BLaER1 treated with 17β-estradiol and CSF1 and Interleukin-3, amounts not matched to agents 10 nM and 100 nM (cell line): ENCODE measurements at regions not wholly inside any gene's neighbourhood (a gene's known extent, or its start where the extent isn't known, plus 50 kb on each side); places are given as distances from the start of the nearest gene placed in this dataset.

Source experiments
- H3K27ac ChIP-seq, 11 experiments: shearing (Covaris generic); formaldehyde crosslinking; 2 replicates each; pipeline ENCODE4 v1.8.1; 2022
- H3K27me3 ChIP-seq, 11 experiments: shearing (Covaris generic); formaldehyde crosslinking; 2 replicates each; pipeline ENCODE4 v1.8.1; 2022
- H3K36me3 ChIP-seq, 11 experiments: shearing (Covaris generic); formaldehyde crosslinking; 2 replicates each; pipeline ENCODE4 v1.8.1; 2022
- H3K4me1 ChIP-seq, 10 experiments: shearing (Covaris generic); formaldehyde crosslinking; 2 replicates each; pipeline ENCODE4 v1.8.1; 2022
- H3K4me2 ChIP-seq, 11 experiments: shearing (Covaris generic); formaldehyde crosslinking; 2 replicates each; pipeline ENCODE4 v1.8.1; 2022
- H3K4me3 ChIP-seq, 10 experiments: shearing (Covaris generic); formaldehyde crosslinking; 2 replicates each; pipeline ENCODE4 v1.8.1; 2022
- H3K9ac ChIP-seq, 11 experiments: shearing (Covaris generic); formaldehyde crosslinking; 2 replicates each; pipeline ENCODE4 v1.8.1; 2022
- H3K9me3 ChIP-seq, 11 experiments: shearing (Covaris generic); formaldehyde crosslinking; replicated peaks in 1 of 11; 2 replicates each; pipeline ENCODE4 v1.8.1; 2022
- H4K20me1 ChIP-seq, 11 experiments: shearing (Covaris generic); formaldehyde crosslinking; 2 replicates each; pipeline ENCODE4 v1.8.1; 2022
- Cebpa-rat ChIP-seq, 11 experiments: shearing (Covaris generic); IDR thresholded peaks; 2 replicates each; pipeline ENCODE4 v1.8.1; 2022

- Histone ChIP-seq H3K4me1 (peaks cover 10 to 19% (median 14%) of the 10 kb centered on the region in 10 experiments; a peak in 17 of 20 replicates), H4K20me1 (0 out of 22 replicates have a peak, but pooled peaks cover 0 to 3% (median 0%) of the 10 kb centered on the region in 11 experiments), H3K4me3 (no peak overlapping the region), H3K9me3 (no peaks in the 10 kb centered on the region), H3K4me2 (peak overlapping the region in 2 of 11 experiments; percentile 8 to 10; a peak in 1 of 22 replicates), H3K27ac (no peak overlapping the region), H3K36me3 (no peaks in the 10 kb centered on the region), H3K27me3 (no peaks in the 10 kb centered on the region), H3K9ac (no peak overlapping the region)
- no peak for TF ChIP-seq Cebpa-rat (IDR thresholded peaks at IDR 0.05)
Observed at GRCh38 chr13:40149611-40150274, 494.3 kb downstream of the COG6 start.

- no peak for TF ChIP-seq Cebpa-rat (IDR thresholded peaks at IDR 0.05)
- H3K27ac ChIP-seq, result no peak overlapping the region
- H3K27me3 ChIP-seq, result no peaks in the 10 kb centered on the region
- no peak overlapping the region for H3K9ac ChIP-seq
- no peak overlapping the region for H3K4me2 ChIP-seq
- no peaks in the 10 kb centered on the region for H3K9me3 ChIP-seq
- H4K20me1 ChIP-seq, result 0 out of 22 replicates have a peak, but pooled peaks cover 0 to under 1% (median 0%) of the 10 kb centered on the region in 11 experiments
- H3K36me3 ChIP-seq, result no peaks in the 10 kb centered on the region
- H3K4me1 ChIP-seq, result peaks cover 4 to 16% (median 6%) of the 10 kb centered on the region in 10 experiments; a peak in 17 of 20 replicates
- no peak overlapping the region for H3K4me3 ChIP-seq
Observed at GRCh38 chr13:40151673-40152072, 496.2 kb downstream of the COG6 start.

GRCh38 chr13:40152145-40152544, 496.7 kb downstream of the COG6 start:
- H3K27me3 ChIP-seq, result no peaks in the 10 kb centered on the region
- H3K4me3 ChIP-seq, result no peak overlapping the region
- H3K9me3 ChIP-seq, result no peaks in the 10 kb centered on the region
- no peak overlapping the region for H3K4me2 ChIP-seq
- no peaks in the 10 kb centered on the region for H3K36me3 ChIP-seq
- no peak overlapping the region for H3K27ac ChIP-seq
- H3K9ac ChIP-seq, result no peak overlapping the region
- peaks cover 0 to 11% (median 1%) of the 10 kb centered on the region in 10 experiments; a peak in 12 of 20 replicates for H3K4me1 ChIP-seq
- H4K20me1 ChIP-seq, result no peaks in the 10 kb centered on the region
- TF ChIP-seq Cebpa-rat (IDR thresholded peaks at IDR 0.05), result no peak

- no peak overlapping the region for H3K4me3 ChIP-seq
- no peak overlapping the region for H3K4me2 ChIP-seq
- no peaks in the 10 kb centered on the region for H4K20me1 ChIP-seq
- no peaks in the 10 kb centered on the region for H3K27me3 ChIP-seq
- no peak for TF ChIP-seq Cebpa-rat (IDR thresholded peaks at IDR 0.05)
- H3K4me1 ChIP-seq, result peaks cover 0 to 10% (median 0%) of the 10 kb centered on the region in 10 experiments; a peak in 2 of 20 replicates
- no peaks in the 10 kb centered on the region for H3K36me3 ChIP-seq
- no peak overlapping the region for H3K27ac ChIP-seq
- H3K9ac ChIP-seq, result no peak overlapping the region
- no peaks in the 10 kb centered on the region for H3K9me3 ChIP-seq
Observed at GRCh38 chr13:40152922-40153321, 497.5 kb downstream of the COG6 start.

- Histone ChIP-seq H3K4me1 (peaks cover 0 to 10% (median 4%) of the 10 kb centered on the region in 10 experiments; a peak in 5 of 20 replicates), H3K9me3 (no peaks in the 10 kb centered on the region), H3K27ac (no peak overlapping the region), H3K4me2 (no peak overlapping the region), H3K4me3 (no peak overlapping the region), H3K36me3 (no peaks in the 10 kb centered on the region), H4K20me1 (no peaks in the 10 kb centered on the region), H3K27me3 (no peaks in the 10 kb centered on the region), H3K9ac (no peak overlapping the region)
- TF ChIP-seq Cebpa-rat (IDR thresholded peaks at IDR 0.05), result no peak
Observed at GRCh38 chr13:40153516-40153915, 498.1 kb downstream of the COG6 start.

GRCh38 chr13:40155201-40155600, 499.7 kb downstream of the COG6 start:
- Histone ChIP-seq H3K36me3 (no peaks in the 10 kb centered on the region), H3K4me1 (peaks cover 0 to 20% (median 10%) of the 10 kb centered on the region in 10 experiments; a peak in 16 of 20 replicates), H3K9ac (no peak overlapping the region), H4K20me1 (no peaks in the 10 kb centered on the region), H3K9me3 (no peaks in the 10 kb centered on the region), H3K27ac (no peak overlapping the region), H3K4me3 (no peak overlapping the region), H3K4me2 (no peak overlapping the region), H3K27me3 (no peaks in the 10 kb centered on the region)
- TF ChIP-seq Cebpa-rat (IDR thresholded peaks at IDR 0.05), result no peak

GRCh38 chr13:40158218-40158617, 502.8 kb downstream of the COG6 start:
- Histone ChIP-seq H3K9me3 (no peaks in the 10 kb centered on the region), H3K27me3 (no peaks in the 10 kb centered on the region), H3K4me2 (0 out of 22 replicates have a peak overlapping the region, but pooled peaks of 2 of the 11 experiments have one; percentile 1 to 6), H3K4me3 (no peak overlapping the region), H3K9ac (no peak overlapping the region), H3K27ac (no peak overlapping the region), H3K36me3 (no peaks in the 10 kb centered on the region), H3K4me1 (peaks cover 11 to 48% (median 34%) of the 10 kb centered on the region in 10 experiments), H4K20me1 (no peaks in the 10 kb centered on the region)
- TF ChIP-seq Cebpa-rat (IDR thresholded peaks at IDR 0.05), result no peak

GRCh38 chr13:40158757-40159156, 503.3 kb downstream of the COG6 start:
- no peak overlapping the region for H3K9ac ChIP-seq
- no peak for TF ChIP-seq Cebpa-rat (IDR thresholded peaks at IDR 0.05)
- no peak overlapping the region for H3K4me3 ChIP-seq
- peaks cover 14 to 52% (median 34%) of the 10 kb centered on the region in 10 experiments for H3K4me1 ChIP-seq
- no peaks in the 10 kb centered on the region for H3K27me3 ChIP-seq
- no peak overlapping the region for H3K4me2 ChIP-seq
- H3K36me3 ChIP-seq, result no peaks in the 10 kb centered on the region
- no peaks in the 10 kb centered on the region for H3K9me3 ChIP-seq
- H3K27ac ChIP-seq, result no peak overlapping the region
- no peaks in the 10 kb centered on the region for H4K20me1 ChIP-seq

GRCh38 chr13:40159736-40160135, 504.3 kb downstream of the COG6 start:
- Histone ChIP-seq H3K36me3 (no peaks in the 10 kb centered on the region), H3K27ac (peak overlapping the region in 2 of 11 experiments; percentile 2 to 36; a peak in 1 of 22 replicates), H4K20me1 (no peaks in the 10 kb centered on the region), H3K4me2 (peak overlapping the region in 9 of 11 experiments; percentile 36 to 88 (median 68); a peak in 16 of 22 replicates), H3K9ac (no peak overlapping the region), H3K4me1 (peaks cover 23 to 58% (median 37%) of the 10 kb centered on the region in 10 experiments), H3K4me3 (no peak overlapping the region), H3K27me3 (no peaks in the 10 kb centered on the region), H3K9me3 (no peaks in the 10 kb centered on the region)
- TF ChIP-seq Cebpa-rat (IDR thresholded peaks at IDR 0.05), result no peak
